Fibroblast of pulmonary artery (primary cell): ENCODE measurements at regions not wholly inside any gene's neighbourhood (a gene's known extent, or its start where the extent isn't known, plus 50 kb on each side); places are given as distances from the start of the nearest gene placed in this dataset.

Experiments used
- DNase-seq: peaks from one replicate; pipeline ENCODE4 v3.0.0-alpha.2; 2010; ENCODE audit warnings: low read depth
- H3K4me3 ChIP-seq: replicated peaks from 2 replicates; pipeline ENCODE4 v1.5.1; 2011; ENCODE audit warnings: low read depth, mild to moderate bottlenecking, control low read depth, low read length, moderate library complexity
- TF ChIP-seq, protein P1 (sequence below): IDR thresholded peaks from 2 replicates; pipeline ENCODE4 v1.5.1; 2011; ENCODE audit warnings: mild to moderate bottlenecking, control low read depth, low read length, inconsistent platforms; ENCODE audit errors: missing control alignments

DNA sequence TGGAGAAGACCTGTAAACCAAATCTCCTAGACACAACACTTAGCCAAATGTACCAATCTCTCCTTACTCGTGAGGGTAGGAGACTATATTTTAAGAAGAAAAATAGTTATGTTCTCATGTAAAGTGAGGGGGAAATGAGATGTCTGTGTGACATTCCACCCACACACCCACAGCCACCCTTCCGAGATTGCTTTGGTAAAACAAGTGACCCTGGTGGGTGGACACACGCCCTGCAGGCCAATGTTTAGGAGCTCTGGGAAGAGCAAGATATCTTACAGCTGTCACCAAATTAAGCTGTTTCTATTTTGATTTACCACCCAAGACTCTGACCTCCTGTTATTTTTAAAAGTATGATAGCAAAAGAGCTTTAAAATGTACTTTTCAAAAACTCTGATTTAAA is 147.2 kb upstream of the PFKP start:
- DNase-seq = no peak
- TF ChIP-seq, protein P1, sequence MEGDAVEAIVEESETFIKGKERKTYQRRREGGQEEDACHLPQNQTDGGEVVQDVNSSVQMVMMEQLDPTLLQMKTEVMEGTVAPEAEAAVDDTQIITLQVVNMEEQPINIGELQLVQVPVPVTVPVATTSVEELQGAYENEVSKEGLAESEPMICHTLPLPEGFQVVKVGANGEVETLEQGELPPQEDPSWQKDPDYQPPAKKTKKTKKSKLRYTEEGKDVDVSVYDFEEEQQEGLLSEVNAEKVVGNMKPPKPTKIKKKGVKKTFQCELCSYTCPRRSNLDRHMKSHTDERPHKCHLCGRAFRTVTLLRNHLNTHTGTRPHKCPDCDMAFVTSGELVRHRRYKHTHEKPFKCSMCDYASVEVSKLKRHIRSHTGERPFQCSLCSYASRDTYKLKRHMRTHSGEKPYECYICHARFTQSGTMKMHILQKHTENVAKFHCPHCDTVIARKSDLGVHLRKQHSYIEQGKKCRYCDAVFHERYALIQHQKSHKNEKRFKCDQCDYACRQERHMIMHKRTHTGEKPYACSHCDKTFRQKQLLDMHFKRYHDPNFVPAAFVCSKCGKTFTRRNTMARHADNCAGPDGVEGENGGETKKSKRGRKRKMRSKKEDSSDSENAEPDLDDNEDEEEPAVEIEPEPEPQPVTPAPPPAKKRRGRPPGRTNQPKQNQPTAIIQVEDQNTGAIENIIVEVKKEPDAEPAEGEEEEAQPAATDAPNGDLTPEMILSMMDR = no peak
- no peak overlapping the region for H3K4me3 ChIP-seq

DNA sequence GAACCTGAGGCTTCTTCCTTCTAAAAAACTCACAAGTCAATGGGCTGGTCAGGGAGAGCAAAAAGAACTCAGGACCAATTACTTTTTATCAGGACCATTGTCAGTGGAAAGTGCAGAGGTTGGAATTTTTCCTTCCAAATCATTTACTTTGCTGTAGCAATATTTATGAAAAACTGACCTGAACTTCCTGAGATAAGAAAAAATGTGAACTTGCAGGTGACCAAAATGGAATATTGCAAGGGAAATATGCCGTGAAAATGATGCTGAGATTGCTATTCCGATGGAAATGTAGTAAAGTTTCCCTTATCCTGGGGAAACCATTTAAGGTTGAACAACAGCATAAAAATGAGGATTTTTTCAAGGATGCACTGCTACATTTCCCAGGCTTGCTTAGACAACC is 148.3 kb upstream of the PFKP start:
- no peak overlapping the region for H3K4me3 ChIP-seq
- TF ChIP-seq, protein P1 = no peak
- no peak for DNase-seq

DNA sequence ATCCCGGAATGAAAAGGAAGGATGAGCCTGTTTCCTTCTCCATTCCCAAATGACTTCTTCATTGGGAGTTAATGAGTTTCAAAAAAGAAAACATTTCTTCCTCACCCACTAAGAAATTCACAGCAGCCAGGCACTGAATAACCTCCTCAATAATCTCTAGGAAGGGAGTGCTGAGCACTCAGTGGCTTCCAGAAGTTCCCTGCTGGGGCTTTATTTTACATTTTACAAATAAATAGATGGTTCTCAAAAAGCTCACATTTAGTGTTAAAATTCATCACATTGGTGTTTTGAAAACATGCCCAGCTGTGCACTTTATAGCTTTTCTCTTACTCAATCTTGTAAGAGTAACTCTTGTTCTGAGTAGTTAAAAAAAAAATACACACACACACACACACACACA is 148.9 kb upstream of the PFKP start:
- TF ChIP-seq, protein P1 = no peak
- no peak for DNase-seq

DNA sequence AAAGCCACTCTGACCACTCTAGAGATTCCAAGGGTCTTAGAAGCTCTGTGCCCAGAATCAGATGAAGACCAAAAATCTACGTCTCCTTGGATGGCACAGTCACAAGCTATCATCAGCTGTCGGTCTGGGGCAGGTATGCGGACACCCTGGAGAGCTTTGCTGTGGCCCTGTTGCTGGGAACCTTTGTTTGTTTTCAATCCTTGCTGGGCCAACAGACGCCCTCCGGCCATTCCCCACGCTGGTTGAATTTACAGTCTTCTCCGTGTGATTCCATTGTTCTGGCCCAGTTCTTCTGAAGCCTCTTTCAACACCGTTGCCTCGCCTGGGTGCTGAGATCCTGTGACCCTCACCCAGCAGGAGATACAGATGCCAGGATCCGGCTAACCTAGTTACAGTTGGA is 149.4 kb upstream of the PFKP start:
- H3K4me3 ChIP-seq = no peak overlapping the region
- DNase-seq = no peak
- TF ChIP-seq, protein P1 = no peak

More for the DNA sequence above, 148.9 kb upstream of the PFKP start:
- H3K4me3 ChIP-seq = no peak overlapping the region

DNA sequence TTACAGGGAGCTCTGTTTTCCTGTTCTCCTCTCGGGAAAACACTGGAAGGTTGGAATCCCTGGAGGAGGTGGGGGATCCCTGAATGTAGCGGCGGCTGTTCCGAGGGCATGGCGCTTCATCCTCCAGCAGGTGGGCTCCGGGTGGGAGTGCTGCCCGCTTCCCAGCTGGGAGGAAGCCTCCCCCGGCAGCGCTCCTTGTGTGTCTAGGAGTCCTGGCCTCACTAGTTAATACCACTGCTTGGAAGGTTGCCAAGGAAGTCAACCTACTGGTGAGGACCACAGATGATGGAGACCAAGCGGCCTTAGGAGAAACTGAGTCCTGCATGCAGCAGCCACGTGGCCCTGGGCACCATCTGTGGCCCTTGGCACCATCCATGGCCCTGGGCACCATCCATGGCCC is 151.9 kb upstream of the PFKP start:
- no peak overlapping the region for H3K4me3 ChIP-seq
- TF ChIP-seq, protein P1 = no peak
- DNase-seq = no peak

DNA sequence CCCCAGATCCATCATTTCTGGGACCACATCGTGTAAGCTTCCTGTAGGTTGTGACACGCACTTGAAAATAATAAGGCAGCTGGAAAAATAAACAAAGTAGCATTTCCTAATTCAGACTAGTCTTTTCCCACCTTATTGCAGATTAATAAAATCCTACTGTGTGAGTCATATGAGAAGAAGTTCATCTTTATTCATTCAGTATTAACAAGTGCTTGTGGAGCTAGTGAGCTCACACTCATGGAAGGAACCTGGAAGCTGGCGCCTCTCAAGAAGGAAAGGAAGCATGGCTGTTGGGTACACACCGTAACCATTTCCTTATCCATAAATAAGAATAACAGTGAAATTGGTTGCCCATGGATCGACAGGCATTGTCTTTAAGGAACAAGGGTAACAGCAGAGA is 152.6 kb upstream of the PFKP start:
- DNase-seq = no peak
- TF ChIP-seq, protein P1 = no peak
- no peak overlapping the region for H3K4me3 ChIP-seq

DNA sequence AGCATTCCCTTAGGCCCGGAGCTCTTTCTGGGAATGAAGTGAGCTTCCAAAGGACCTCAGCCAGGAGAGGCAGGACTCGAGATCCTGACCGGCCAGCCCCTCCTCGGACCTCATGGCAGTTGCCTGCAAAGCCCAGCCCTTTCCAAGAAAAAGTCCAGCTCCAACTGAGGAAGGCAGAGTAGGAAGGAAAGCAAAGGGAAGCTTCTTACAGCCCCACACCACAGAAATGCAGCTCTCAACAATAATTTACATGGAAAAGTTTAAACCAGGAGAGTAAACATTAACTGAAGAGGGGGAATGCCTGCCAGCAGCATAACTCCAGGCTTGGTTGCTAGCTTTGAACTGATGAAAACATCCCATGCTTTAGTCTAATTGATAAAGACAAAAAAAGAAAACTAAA is 153.9 kb upstream of the PFKP start:
- no peak for DNase-seq
- no peak overlapping the region for H3K4me3 ChIP-seq
- TF ChIP-seq, protein P1 = no peak
